ENCODE measurements at regions not wholly inside any gene's neighbourhood (a gene's known extent, or its start where the extent isn't known, plus 50 kb on each side); places are given as distances from the start of the nearest gene placed in this dataset.

DNA sequence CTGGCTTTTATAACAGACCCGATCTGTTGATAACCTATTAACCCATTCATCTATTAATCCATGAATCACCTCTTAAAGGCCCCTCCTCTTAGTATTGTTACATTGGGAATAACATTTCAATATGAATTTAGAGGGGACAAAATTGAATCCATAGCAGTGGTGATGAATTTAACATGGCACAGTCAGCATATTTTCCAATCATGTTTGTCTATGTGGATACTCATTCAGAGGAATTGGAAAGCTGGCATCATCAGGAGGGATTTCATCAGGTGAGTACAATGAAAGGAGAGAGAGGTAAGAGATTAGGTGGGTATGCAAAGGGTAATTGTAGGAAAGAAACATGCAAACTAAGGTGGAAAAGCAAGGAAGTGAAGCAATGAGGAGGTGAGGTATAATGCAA, 59.6 kb upstream of the FOXN2 start:
- no peak for DNase-seq (ENCODE audit: low read depth)

- DNase-seq (ENCODE audit: low read depth), result no peak
Observed at GRCh38 chr2:48257456-48257855, 57.0 kb upstream of the FOXN2 start.

DNA sequence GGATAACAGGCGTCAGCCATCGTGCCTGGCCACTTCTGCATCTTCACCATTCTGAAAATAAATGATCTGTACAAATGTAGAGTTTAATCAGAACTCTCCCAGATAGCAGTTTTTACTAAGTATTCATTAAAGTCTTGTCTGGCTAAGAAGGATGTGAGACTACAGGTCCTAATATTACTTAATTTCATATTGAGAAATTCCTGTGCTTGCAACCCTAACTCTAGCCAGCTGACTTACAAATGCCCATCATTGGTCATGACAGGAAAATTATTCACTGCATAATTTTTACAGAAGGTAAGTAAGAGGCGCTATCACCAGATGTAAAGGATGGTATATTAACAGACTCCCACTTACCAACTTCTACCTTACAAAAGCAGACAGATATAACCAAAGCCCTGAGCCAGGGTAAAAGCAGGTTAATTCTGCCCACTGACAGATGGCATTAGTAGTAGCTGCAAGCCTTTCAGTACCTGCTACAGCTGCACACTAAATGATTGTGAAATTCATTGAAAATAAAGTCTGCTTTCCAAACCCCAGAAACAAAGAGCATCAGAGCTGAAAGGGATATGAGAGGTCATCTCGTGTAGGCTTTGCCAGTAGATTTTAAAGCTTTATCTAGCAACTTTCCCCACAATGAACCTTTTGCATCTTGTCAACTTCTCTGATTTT, 55.9 kb upstream of the FOXN2 start:
- no peak for DNase-seq (ENCODE audit: low read depth)

GRCh38 chr2:48259811-48260210, 54.7 kb upstream of the FOXN2 start:
- DNase-seq (ENCODE audit: low read depth), result no peak

DNA sequence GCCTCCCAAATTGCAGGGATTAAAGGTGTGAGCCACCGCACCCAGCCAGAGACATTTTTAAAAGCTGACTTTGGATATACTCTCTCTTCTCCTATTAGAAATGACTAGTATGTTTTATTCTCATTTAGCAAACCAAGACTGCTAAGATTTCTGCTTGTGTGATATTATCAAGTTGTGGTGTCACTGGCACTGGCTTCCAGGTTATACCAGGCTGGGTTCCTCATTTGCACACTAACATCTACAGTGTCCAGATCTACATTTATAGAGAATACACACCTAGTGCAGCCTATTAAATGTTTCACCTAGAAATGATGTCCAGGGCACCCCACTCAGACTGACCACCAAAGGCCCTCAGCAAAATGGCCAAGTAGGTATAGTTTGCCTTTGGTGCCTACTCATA, 49.9 kb upstream of the FOXN2 start:
- DNase-seq (ENCODE audit: low read depth), result no peak
